HAP-1 (cell line): ENCODE measurements at regions not wholly inside any gene's neighbourhood (a gene's known extent, or its start where the extent isn't known, plus 50 kb on each side); places are given as distances from the start of the nearest gene placed in this dataset.

ENCODE experiments used
- DNase-seq, 2 experiments: peaks; one replicate each; pipeline ENCODE4 v3.0.0-alpha.2; 2016 to 2020; ENCODE audit warnings: low spot score in 2 of 2
- H3K27me3 ChIP-seq: fragments of 250-450 bp; sonication (Bioruptor Pico); 2 replicates; pipeline ENCODE4 v1.5.1; 2020; ENCODE audit warnings: low read depth, mild to moderate bottlenecking, moderate library complexity
- H3K36me3 ChIP-seq: fragments of 250-450 bp; sonication (Bioruptor Pico); replicated peaks from 2 replicates; pipeline ENCODE4 v1.5.1; 2020; ENCODE audit warnings: mild to moderate bottlenecking
- H3K4me1 ChIP-seq: fragments of 250-450 bp; sonication (Bioruptor Pico); 2 replicates; pipeline ENCODE4 v1.5.1; 2020; ENCODE audit warnings: mild to moderate bottlenecking
- H3K4me3 ChIP-seq: fragments of 250-450 bp; sonication (Bioruptor Pico); 2 replicates; pipeline ENCODE4 v1.5.1; 2020; ENCODE audit warnings: mild to moderate bottlenecking, moderate library complexity
- H3K9me3 ChIP-seq: fragments of 250-450 bp; sonication (Bioruptor Pico); 2 replicates; pipeline ENCODE4 v1.5.1; 2020; ENCODE audit warnings: mild to moderate bottlenecking, moderate library complexity
- in situ Hi-C: fragments of 300-500 bp; cut with MboI; formaldehyde crosslinking; loops from 3 replicates; pipeline ENCODE4 v1.14.3; 2020; ENCODE audit warnings: low sequenced_read_pairs, inconsistent platforms, mixed read lengths

DNA sequence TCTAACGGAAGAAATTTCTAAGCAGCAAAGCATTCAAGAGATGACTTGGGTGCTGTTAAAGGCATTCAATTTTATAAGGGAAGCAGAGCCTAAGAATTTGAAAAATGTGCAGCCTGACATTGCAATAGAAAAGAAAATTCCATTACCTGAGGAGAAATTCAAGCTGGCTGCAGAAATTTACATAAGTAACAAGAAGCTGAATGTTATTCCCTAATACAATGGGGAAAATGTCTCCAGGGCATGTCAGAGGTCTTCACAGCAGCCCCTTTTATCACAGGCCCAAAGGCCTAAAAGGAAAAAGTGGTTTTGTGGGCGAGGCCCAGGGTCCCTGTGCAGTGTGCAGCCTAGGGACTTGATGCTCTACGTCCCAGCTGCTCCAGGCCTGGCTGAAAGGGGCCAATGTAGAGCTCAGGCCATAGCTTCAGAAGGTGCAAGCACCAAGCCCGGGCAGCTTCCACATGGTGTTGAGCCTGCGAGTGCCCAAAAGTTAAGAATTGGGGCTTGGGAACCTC, 306.7 kb downstream of the RDH14 start:
- Histone ChIP-seq H3K27me3 (no peaks in the 10 kb centered on the region), H3K9me3 (peaks cover 5% of the 10 kb centered on the region), H3K4me3 (no peak overlapping the region), H3K4me1 (peaks cover 47% of the 10 kb centered on the region), H3K36me3 (no peaks in the 10 kb centered on the region)
- DNase-seq: peak; percentile 84 to 91
- in situ Hi-C loops: no loop called here

DNA sequence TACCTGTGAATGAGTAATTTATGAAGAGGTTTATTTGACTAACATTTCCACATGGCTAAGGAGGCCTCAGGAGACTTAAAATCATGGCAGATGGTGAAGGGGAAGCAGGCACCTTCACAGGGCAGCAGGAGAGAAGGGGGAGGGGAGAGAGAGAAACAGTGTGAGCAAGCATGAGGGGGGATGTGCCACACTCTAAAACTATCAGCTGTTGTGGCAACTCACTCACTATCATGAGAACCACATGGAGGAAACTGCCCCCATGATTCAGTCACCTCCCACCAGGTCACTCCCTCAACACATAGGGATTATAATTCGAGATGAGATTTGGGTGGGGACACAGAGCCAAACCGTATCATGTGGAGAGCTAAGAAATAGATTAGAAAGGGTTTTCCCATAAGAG, 309.0 kb downstream of the RDH14 start:
- no peak overlapping the region for H3K4me3 ChIP-seq
- H3K9me3 ChIP-seq: peaks cover 5% of the 10 kb centered on the region
- no peaks in the 10 kb centered on the region for H3K36me3 ChIP-seq
- no peak for DNase-seq
- H3K27me3 ChIP-seq: no peaks in the 10 kb centered on the region
- in situ Hi-C loops: no loop called here
- H3K4me1 ChIP-seq: peaks cover 63% of the 10 kb centered on the region

DNA sequence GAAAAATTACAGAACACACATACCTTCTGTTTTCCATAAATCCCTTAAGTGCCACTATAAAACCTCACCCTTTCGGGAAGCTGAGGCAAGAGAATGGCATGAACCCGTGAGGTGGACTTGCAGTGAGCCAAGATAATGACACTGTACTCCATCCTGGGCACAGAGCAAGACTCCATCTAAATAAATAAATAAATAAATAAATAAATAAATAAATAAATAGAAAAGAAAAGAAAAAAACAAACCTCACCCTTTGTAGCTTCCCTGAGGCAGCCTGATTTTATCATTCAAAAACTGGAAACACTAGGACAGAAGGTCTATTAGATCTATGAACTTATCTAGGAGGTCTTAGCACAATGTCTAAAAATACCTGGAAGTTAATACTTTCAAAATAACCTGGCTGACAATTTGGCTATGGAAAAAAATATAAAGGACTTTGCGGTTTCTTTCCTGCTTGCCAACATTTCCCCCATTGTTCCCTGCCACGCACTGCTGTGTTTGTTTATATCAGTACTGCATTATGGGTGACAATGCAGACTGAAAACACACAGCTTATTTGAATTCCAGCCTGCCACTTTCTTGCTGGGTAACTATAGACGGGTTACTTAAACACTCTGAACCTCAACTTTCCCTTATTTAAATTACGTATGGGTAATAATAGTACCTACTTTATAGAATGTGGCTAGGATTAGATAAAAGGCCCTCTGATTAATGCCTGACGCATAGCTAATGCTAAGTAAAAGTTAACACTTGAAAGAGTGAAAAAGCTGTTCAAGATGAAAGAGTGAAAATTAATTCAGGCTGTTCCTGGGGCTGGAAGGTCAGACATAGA, 313.0 kb downstream of the RDH14 start:
- in situ Hi-C loops: no loop called here
- H3K9me3 ChIP-seq: peaks cover 5% of the 10 kb centered on the region
- H3K4me3 ChIP-seq: no peak overlapping the region
- DNase-seq: peak; percentile 71 to 82
- peaks cover 36% of the 10 kb centered on the region for H3K4me1 ChIP-seq
- no peaks in the 10 kb centered on the region for H3K27me3 ChIP-seq
- H3K36me3 ChIP-seq: no peaks in the 10 kb centered on the region

DNA sequence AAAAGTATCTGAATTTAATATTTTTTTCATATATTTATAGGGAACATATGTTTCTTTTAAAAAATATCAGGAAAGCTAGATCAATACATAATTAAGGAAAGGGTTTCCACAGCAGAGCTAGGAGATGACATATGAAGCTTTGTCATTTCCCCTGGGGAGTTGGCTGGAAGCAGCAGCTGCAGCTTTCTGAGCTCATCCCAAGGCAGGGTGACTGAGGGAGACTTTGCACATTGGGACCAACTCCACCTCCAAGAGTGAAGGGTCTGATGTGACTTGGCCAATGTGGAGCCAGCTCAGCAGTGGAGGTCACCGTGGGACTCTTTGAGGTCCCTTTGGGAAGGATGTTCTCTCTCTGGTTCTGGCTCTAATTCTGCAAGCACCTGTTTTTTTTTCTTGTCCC, 315.1 kb downstream of the RDH14 start:
- in situ Hi-C loops: no loop called here
- no peak for DNase-seq
- no peaks in the 10 kb centered on the region for H3K9me3 ChIP-seq
- no peak overlapping the region for H3K4me3 ChIP-seq
- peaks cover 33% of the 10 kb centered on the region for H3K4me1 ChIP-seq
- no peaks in the 10 kb centered on the region for H3K27me3 ChIP-seq
- no peaks in the 10 kb centered on the region for H3K36me3 ChIP-seq

DNA sequence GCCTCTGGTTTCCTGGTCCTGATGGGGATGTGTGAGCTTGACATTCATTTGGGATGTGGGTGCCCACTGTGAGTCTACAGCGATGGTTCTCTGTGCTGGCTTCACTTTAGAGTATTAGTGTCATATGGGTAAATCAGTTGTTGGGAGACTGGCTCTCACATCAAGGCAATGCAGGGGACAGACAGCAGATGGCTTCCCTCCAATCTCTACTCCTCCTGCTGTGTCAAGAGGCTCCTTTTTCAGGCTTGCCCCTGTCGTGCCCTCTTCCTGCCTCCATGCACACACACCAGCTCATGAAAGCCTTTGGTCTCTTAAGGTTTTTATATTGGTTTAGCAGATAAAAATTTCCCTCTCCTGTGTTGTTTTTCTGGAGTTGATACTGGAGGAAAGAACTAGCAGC, 315.6 kb downstream of the RDH14 start:
- H3K27me3 ChIP-seq: no peaks in the 10 kb centered on the region
- H3K4me3 ChIP-seq: no peak overlapping the region
- DNase-seq: no peak
- no peaks in the 10 kb centered on the region for H3K36me3 ChIP-seq
- H3K4me1 ChIP-seq: peaks cover 27% of the 10 kb centered on the region
- in situ Hi-C loops: no loop called here
- H3K9me3 ChIP-seq: no peaks in the 10 kb centered on the region

DNA sequence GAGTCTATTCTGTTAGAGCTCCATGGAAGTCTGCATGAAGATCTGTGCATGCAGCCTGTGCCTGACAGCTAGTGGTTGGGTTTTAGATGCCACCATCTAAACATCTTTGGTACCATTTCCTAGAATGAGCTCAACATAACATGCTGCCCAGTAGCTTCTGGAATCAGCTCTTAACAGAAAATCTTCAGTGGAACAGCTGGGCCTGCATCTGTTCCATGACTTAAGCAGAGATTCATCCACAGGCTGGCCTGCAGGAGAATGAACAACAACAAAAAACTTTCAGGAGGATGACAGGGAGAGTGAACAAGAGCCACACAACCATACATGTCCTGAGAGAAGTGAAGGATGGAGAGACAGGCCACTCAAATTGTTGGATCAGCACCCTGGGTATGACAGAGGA, 316.6 kb downstream of the RDH14 start:
- in situ Hi-C loops: no loop called here

DNA sequence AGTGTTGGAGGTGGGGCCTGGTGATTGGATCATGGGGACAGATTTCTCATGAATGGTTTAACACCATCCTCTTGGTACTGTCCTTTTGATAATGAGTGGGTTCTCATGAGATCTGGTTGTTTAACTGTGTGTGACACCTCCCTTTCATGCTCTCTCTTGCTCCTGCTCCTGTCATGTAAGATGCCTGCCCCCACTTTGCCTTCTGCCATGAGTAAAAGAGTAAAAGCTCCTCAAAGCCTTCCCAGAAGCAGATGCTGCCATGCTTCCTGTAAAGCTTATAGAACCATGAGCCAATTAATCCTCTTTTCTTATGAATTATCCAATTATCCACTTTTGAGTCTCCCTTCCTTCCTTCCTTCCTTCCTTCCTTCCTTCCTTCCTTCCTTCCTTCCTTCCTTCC, 317.7 kb downstream of the RDH14 start:
- Histone ChIP-seq H3K9me3 (no peaks in the 10 kb centered on the region), H3K4me3 (no peak overlapping the region), H3K27me3 (no peaks in the 10 kb centered on the region), H3K36me3 (no peaks in the 10 kb centered on the region), H3K4me1 (peaks cover 22% of the 10 kb centered on the region)
- in situ Hi-C loops: no loop called here
- no peak for DNase-seq

More for the DNA sequence above, 316.6 kb downstream of the RDH14 start:
- Histone ChIP-seq H3K4me3 (no peak overlapping the region), H3K36me3 (no peaks in the 10 kb centered on the region), H3K9me3 (no peaks in the 10 kb centered on the region), H3K4me1 (peaks cover 26% of the 10 kb centered on the region), H3K27me3 (no peaks in the 10 kb centered on the region)
- DNase-seq: no peak

DNA sequence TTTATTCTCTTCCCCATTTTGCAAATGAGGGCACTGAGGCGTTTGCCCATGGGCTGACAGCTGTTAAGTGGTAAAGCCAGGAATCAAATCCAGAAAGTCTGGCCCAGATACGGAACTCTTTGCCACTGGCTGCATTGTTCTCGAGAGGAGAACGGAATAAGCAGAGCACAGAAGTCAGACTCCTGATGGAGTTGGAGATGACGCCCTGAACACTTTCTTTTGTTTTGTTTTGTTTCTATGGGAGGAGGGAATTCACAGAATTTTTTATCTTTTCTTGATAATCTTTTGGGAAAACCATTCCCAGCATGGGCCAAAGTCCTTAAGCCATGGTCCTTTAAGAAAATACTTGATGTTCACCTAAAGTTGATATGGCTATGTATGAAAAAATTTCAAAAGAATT, 322.2 kb downstream of the RDH14 start:
- no peaks in the 10 kb centered on the region for H3K36me3 ChIP-seq
- no peaks in the 10 kb centered on the region for H3K9me3 ChIP-seq
- no peak overlapping the region for H3K4me3 ChIP-seq
- peaks cover 26% of the 10 kb centered on the region for H3K4me1 ChIP-seq
- DNase-seq: no peak
- in situ Hi-C loops: no loop called here
- no peaks in the 10 kb centered on the region for H3K27me3 ChIP-seq

DNA sequence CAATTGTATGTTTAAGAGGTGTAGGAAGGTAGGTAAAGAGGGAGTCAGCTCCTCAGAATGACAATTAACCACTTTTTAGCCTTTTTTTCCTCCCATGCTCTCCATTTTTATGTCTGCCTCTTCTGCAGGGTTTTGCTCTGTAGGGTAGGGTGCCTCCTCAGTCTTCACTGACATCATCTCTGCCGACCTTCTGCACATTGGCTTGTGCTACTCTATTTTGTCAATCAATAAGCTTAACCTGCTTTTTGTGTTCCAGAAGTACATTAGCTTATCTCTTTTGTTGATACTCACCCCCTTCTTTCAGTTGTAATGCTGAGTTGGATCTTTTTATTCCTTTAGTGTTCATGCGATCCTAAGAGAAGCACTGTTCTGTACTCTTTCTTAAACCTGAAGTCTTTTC, 323.2 kb downstream of the RDH14 start:
- Histone ChIP-seq H3K36me3 (no peaks in the 10 kb centered on the region), H3K4me1 (peaks cover 33% of the 10 kb centered on the region), H3K4me3 (no peak overlapping the region), H3K27me3 (no peaks in the 10 kb centered on the region), H3K9me3 (no peaks in the 10 kb centered on the region)
- in situ Hi-C loops: no loop called here
- no peak for DNase-seq

DNA sequence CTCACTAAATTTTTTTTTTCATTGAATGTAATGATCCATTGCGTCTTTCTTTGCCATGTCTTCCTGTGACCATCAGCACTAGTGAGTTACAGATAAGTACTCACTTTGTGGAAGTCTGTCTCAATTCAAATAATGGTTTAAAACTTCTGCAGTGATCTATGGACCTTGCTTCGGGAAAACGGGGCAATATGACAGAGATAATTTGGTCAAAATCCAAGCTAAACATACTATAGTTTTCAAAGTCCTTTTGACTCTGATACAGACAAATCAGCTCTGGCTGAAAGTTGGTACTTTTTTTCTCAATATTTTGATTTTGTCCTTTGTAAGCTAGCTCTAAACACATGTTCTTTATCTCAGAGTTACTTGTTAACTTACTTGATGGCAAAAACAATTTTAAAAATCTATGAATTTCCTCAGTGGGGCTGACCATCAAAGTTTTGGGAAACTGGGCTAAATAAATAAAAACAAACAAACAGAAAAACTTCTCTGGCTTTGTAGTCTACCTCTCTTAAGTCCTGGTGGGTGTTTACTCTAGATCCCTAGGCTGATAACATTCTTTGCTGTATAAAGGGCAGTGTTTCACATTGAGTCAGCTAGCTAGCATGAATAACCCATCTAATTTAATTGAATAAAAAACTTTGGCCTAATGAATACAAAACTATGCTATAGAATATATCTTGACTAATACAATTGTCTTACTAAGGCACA, 327.6 kb downstream of the RDH14 start:
- H3K9me3 ChIP-seq: no peaks in the 10 kb centered on the region
- no peaks in the 10 kb centered on the region for H3K36me3 ChIP-seq
- DNase-seq: peak in 1 of 2 experiments; percentile 48
- H3K4me3 ChIP-seq: no peak overlapping the region
- H3K27me3 ChIP-seq: no peaks in the 10 kb centered on the region
- in situ Hi-C loops: no loop called here
- peaks cover 26% of the 10 kb centered on the region for H3K4me1 ChIP-seq

DNA sequence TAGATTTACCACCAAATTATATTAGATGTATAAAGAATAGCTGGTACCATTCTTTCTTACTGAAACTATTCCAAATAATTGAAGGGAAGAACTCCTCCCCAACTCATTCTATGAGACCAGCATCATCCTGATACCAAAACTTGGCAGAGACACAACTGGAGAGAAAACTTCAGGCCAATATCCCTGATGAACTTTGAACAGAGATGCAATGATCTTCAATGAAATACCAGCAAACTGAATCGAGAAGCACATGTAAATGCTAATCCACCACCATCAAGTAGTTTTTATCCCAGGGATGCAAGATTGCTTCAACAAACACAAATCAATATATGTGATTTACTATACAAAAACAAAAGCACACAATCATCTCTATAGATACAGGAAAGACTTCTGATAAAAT, 329.8 kb downstream of the RDH14 start:
- H3K4me1 ChIP-seq: peaks cover 17% of the 10 kb centered on the region
- no peak for DNase-seq
- peaks cover 6% of the 10 kb centered on the region; the same call in 1 of the 2 replicates for H3K9me3 ChIP-seq
- in situ Hi-C loops: no loop called here
- H3K36me3 ChIP-seq: no peaks in the 10 kb centered on the region
- H3K27me3 ChIP-seq: no peaks in the 10 kb centered on the region
- no peak overlapping the region for H3K4me3 ChIP-seq

DNA sequence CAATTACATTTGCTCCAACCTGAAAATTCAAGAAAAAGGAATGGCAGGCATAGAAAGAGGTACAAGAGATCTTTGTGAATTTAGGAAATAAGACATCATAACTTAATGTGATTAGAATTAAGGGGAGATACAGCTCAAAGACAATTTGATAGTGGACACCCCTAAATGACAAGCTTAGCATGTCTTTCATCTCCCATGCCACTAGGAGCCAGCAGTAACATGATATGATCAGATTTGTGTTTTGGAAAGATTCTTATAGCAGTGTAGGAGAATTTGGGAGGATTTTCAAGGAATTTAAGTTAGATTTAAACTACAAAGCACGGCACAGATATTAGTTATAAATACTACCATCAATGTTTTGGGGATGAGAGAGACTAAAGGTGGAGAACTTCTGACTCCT, 340.8 kb downstream of the RDH14 start:
- no peaks in the 10 kb centered on the region for H3K36me3 ChIP-seq
- no peak overlapping the region for H3K4me3 ChIP-seq
- DNase-seq: no peak
- no peaks in the 10 kb centered on the region for H3K9me3 ChIP-seq
- H3K4me1 ChIP-seq: no peaks in the 10 kb centered on the region
- in situ Hi-C loops: no loop called here
- no peaks in the 10 kb centered on the region; the same call in 1 of the 2 replicates for H3K27me3 ChIP-seq

DNA sequence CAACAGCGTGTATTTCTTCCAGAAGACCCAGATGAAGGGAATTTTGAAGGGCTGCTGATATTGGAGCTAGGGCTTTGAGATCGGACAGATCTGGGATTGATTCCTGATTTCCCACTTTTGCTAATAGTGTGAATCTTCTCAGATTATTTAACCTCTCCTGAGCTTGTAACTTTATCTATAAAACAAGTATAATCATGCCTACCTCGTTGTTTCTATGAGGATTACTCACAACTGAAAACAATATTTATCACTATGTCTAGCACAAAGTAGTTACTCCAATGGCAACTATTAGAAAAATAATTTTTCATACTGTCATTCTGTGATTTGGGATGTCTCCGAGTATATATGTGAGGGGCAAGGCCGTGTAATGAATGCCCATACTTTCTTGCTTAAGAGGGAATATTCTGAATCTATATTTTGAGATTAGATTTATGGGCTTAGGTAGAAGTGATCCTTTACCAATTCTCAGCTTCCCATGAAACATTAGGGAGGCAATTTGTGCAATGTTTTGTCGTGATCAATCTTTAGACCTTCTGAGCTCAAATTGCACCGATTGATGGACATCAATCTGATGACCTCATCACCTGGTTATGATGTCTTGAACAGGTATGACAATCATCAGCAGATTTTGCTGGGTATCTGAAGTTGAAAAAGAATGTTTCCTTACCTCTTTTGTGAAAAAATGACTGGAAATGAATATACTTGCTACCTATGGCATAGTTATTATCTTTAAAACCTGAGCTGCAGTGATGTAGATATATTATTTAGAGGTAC, 339.9 kb downstream of the KCNS3 start:
- no peaks in the 10 kb centered on the region for H3K4me1 ChIP-seq
- H3K4me3 ChIP-seq: no peak overlapping the region
- no peak for DNase-seq
- no peaks in the 10 kb centered on the region; the same call in 1 of the 2 replicates for H3K27me3 ChIP-seq
- in situ Hi-C loops: no loop called here
- H3K9me3 ChIP-seq: no peaks in the 10 kb centered on the region
- H3K36me3 ChIP-seq: no peaks in the 10 kb centered on the region
